ENCODE measurements at regions not wholly inside any gene's neighbourhood (a gene's known extent, or its start where the extent isn't known, plus 50 kb on each side); places are given as distances from the start of the nearest gene placed in this dataset.

DNA sequence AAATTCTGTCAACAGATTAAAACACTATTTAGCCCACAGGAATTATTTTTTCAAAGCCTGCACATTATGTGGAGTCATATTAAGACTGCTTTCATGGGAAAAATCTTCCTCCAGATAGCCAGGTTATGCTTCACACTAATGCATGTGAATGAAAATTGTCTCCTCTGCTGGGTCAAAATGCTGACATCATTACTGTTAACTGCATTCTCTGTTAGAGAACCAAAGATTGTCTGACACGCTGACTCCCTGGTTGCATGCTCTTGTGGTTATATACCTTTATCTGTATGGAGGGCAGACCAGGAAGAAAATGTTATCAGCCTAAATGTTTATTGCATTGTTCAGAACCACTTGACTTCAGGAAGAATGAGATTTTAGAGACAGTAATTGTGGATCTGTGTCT, 432.2 kb upstream of the MDGA2 start:
- TF ChIP-seq, protein P1, sequence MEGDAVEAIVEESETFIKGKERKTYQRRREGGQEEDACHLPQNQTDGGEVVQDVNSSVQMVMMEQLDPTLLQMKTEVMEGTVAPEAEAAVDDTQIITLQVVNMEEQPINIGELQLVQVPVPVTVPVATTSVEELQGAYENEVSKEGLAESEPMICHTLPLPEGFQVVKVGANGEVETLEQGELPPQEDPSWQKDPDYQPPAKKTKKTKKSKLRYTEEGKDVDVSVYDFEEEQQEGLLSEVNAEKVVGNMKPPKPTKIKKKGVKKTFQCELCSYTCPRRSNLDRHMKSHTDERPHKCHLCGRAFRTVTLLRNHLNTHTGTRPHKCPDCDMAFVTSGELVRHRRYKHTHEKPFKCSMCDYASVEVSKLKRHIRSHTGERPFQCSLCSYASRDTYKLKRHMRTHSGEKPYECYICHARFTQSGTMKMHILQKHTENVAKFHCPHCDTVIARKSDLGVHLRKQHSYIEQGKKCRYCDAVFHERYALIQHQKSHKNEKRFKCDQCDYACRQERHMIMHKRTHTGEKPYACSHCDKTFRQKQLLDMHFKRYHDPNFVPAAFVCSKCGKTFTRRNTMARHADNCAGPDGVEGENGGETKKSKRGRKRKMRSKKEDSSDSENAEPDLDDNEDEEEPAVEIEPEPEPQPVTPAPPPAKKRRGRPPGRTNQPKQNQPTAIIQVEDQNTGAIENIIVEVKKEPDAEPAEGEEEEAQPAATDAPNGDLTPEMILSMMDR (IDR thresholded peaks at IDR 0.05) = no peak
- TF ChIP-seq EZH2phosphoT487 (IDR thresholded peaks at IDR 0.05) = no peak

Measured in neural progenitor cell (in vitro differentiated cells).